SIG-M5 treated with dmso at 0.1 percent for 504 hours (cell line): ENCODE measurements at regions not wholly inside any gene's neighbourhood (a gene's known extent, or its start where the extent isn't known, plus 50 kb on each side); places are given as distances from the start of the nearest gene placed in this dataset.
A peak's percentile ranks its signal among the peaks of the same experiment; 100 is the strongest.

Experiments
- DNase-seq: peaks from one replicate; lab custom pipeline; 2025; ENCODE audit not compliant: unreplicated experiment; lab: John Stamatoyannopoulos, UW

DNA sequence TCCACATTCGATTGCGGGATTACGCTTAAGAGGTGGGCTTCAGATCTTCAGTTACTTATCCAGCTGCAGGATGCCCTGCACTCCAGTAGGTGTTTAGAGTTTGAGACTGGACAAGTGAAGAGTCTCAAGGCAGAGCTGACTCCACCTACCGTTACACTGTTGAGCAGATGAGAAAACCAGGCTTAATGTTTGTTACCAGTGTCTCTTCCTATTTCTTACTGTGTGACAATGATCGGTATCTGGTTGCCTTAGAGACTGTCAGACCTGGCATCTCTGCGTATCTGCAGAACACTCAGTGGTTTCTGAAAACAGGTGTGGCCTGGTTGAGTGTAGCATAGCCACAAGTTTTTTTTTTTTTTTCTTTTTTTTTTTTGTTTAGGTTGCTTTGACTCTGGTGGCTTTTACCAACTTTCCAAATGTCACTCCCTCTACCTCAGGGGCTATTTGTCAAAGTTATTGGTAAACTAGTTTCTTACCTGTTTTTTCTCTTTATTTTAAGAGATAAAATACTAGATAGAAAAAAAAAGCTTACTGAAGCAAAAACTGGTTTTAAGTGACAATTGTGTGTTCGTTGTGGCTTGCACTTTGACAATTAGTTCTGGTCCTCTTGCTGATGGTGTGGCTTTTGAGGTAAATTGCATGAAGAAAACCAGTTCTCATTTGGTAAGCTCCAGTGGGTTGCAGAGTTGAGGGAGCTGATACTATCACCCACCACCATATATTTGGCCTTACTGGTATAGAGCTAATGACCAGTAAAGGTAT is 284.8 kb downstream of the ETS1 start:
- no peak for DNase-seq

DNA sequence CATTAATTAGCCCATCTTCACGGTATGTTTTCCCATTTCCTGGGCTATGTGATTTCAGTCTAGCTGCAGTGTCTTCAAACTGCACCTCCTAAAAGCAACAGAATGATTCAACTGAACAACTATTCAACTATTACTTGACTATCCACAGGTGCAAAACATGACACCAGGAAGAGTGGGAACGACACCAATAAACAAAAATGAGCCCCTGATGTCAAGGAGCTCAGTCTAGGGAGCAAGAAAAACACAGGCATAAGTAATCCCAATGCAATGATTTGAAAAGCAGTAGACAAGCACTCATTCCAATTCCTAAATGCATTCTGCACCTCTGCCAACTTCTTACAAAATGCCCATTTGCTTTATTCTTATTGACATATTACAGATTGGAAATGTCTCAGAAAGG is 285.6 kb downstream of the ETS1 start:
- no peak for DNase-seq

DNA sequence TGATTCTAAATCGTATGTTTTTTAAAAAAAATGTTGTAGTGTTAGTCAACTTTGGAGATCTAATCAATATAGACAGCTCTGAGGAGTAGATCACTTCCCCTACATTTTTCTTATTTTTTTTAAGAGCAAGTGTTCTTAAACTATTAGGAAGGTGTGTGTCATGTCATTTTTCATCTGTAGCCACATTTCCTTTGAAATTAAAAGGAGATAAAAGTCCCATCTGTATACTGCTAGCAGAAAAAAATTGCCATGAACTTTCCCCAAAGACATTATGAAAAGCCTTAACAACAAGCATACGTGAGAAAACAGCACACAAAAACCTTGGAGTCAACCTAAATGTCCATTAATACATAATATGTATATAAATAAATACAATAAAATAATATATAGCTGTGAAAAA is 286.6 kb downstream of the ETS1 start:
- no peak for DNase-seq

DNA sequence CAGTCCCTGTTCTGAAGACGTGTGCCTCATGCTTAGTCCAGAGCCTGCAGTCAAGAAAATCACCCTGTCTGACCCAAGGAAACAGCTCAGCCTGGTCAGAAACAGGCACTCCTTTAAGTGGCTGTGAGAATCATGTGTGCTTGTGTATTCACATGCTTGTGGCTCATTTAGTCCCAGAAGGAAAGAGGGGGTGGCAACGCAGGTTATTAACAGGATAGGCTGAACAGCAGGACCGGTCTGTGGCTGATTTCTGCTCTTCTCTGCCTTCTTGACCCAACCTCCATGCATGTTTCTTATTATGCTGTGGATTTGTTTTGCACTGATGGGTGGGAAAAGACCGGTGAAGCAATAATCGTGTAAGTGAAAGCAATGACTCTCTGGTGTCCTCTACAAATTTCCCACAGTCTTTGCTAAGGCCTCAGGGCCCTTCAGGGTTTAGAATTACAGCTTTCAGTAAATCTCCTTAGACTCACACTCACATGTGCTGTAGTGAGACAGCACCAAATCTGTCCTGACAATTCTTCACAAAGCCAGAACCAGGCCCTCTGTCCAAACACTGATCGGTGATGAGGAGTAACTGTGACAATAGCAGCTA is 288.1 kb downstream of the ETS1 start:
- DNase-seq = no peak

DNA sequence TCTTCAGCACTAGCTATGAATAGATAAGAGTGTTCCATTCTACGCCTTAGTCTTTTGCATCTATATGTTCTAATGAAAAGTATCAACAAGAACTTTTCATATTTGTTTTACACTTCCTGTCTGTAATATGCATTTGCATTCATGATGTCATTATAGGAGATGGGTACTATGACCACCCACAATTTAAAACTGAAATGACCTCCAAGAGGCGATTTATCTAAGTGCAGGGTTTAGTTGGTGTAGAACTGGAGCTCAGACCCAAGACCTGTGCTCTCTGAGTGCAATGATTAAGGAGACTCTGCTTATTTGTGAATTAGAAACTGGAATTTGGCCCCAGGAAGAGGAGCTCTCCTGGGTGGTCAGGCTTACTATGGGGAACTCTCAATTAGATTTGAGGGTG is 289.1 kb downstream of the ETS1 start:
- DNase-seq = no peak

DNA sequence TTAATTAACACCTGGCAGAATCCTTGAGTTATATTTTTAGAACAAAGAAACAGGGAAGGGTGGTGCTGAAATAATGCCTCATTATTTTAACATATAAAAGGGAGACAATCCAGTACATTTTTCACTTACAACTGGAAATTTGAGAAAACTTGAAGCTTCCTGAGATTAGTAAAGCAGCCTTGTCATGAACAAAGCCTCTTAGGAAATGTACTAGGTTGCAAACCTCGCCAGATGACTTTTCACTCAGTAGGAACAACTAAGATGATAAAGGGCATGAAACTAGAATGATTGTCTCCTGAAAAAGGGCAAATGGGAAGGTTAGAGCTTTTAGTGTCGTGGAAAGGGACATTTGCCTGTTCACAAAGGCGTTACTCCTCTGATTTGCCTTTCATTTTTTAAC is 289.6 kb downstream of the ETS1 start:
- no peak for DNase-seq

DNA sequence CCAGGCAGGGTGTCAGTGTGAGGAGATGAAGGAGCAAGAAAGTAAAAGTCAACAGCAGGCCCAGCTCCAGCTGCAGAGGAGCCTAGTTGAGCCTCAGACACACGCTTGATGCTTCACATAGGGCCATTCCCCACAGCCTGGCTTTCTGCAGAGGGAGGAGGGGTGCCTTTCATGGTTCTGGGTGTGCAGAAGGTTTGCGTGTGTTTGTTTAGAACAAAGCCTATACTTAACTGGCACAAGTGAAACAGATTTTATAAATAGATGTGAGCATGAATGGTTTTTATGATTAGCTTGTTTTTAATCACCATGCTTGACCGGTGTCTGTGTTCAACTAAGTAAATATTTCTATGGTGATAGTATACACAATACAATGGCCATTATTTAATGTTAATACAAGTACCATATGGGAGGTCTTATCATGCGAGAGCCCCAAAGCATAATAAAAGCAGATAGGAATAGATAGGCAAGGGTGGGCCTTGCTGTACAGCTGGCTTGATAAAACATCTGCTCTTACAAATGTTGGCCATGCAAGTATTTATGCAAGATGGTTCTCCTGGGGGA is 290.2 kb downstream of the ETS1 start:
- no peak for DNase-seq

DNA sequence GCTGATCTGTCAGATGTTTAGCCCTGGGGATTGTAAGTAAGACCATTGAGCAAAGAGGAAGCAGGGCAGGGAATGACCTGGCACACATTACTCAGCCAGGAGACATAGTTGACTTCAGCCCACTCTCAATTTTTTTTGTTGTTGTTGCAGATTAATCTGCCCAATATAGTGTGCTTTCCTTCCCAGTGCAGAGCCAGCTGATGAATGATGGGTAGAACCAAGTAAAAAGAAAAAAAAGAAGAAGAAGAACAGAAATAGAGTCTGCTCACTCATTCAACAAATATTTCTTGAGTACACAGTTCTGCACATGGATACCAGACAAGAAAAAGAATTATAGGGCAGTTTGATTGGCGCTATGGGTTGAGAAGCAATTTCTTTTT is 292.7 kb downstream of the ETS1 start:
- no peak for DNase-seq

DNA sequence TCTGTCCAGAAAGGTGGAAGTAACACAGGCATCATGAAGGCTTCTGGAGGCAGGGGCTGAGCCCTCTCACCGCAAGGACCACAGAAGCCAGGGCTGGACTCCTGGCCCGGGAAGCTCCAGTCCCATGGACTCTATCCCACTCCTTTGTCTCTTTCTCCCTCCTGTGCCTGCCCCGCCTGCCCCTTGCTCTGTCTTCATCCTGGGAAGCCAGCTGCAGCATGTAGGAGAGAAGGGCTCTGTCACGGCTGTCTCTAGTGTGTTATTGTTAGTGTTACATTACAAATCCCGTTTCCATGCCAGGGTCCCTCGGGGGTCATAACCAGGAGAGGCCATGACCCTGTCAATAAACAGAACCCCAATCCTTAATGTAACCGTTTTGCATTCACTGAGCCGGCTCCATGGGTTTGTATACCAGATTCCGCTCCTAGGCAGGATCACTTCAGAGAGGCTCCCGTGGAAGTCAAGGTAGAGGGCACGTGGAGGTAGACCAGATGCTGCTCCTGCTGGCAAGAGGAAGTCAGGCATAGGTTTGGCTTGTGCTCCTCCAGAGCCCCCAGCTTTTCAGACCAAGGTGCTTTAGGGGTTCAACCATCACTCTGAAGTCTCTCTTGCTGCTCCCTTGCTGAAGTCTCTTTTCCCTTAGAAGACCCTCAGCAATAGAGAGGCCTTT is 293.2 kb downstream of the ETS1 start:
- no peak for DNase-seq

DNA sequence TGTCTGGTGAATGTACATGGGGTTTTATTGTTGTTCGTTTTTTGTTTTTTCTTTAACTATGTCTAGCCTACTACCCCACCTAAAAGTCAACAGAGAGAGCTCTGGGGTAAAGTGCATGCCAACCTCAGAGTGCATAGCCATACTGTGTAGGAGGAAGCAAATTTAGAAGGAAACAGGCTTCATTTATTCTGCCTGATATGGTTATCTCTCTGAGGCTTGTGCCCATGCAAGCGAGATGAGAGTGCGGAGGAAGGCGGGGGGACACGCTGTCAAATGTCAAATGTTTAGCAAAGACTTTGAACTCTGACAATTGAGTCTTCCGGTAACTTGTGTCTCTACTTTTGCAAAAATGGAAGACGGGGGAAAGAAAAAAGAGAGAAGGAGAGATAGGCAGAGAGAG is 295.5 kb downstream of the ETS1 start:
- no peak for DNase-seq

DNA sequence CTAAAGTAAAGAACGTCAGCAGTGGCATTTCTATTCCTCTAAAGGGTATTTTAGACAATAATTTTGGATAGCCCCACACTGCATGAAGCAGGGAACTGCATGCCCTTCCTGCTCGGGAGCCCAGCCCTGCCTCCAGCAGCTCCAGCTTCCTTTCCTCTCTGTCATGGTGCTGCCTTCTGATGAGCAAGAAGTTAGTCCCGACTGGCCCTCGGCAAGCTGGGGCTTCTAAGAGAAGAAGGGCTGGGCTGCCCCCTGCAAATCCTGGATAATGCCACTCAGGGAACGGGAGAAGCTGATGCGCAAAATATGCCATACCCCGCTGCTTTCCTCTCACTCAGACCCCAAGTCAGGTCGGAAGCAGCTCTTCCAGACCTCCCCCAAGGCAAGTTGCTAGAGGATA is 296.4 kb downstream of the ETS1 start:
- no peak for DNase-seq

DNA sequence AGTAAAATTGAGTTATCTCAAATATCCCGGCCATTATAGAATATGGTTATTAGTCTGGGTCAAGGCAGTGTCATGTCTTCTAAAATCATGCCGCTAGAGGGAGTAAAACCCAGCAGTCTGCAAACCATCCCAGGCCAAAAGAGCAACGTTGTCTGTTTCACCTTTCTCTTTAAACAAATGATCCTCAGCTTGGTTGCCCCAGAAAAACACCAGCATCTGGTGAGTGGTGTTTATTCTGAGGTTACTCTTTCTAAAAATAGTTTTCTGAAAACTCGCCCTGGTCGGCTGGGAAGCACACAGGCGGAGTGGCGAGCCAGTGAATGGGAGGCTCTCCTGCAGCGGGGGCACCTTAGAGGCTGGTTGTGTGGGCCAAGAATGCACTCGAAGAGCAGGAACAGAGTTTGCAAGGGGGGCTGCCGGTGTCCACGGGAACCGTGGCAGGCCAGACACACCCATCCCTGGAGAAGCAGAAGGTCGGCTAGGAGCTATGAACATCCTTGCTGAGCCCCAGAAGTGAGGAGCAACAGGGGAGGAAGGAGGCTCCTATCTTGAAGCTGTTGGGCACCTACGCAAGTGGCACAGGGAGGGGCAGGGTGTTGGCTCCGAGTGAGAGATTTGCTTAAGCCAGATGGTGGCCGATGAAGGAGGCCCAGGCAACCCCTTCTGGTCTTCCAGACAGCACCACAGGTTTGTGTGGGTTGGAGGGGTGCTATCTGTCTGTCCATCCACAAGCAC is 297.1 kb downstream of the ETS1 start:
- peak; percentile 65 for DNase-seq

DNA sequence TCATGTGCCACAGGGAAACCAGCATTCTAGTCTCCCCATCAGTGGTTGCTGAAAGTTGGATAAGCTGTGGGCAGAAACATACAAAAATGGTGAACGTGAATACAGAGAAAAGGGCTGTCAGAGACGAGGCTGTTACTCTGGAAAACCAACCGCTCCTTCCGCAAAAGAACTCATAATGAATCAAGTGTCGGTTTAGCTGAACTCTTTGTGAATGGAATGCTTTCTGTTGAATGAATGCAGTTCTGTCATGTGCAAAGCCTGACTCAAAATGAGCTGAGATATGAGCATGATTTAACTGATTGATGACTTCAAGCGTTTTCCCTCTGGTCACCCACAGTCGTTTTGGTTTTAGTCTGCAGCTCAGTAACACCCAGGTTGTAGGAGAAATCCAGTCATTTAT is 298.3 kb downstream of the ETS1 start:
- DNase-seq = no peak

DNA sequence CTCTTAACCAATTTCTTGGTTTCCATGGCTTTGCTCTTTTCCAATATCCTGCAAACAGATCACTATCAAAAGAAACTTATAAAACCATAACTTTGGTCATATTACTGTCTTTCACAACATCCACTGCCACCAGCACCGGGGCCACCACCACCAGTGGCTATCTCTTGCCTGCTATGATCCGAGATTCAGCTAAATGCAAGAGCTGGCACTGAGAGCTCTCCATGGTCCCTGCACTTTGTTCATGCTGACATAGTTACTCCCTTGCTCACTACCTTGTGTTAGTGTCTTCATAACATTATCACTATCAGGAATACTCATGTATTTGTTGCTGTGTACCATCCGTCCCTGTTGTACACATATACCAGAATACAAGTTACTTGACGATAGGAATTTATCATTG is 299.0 kb downstream of the ETS1 start:
- DNase-seq = no peak

DNA sequence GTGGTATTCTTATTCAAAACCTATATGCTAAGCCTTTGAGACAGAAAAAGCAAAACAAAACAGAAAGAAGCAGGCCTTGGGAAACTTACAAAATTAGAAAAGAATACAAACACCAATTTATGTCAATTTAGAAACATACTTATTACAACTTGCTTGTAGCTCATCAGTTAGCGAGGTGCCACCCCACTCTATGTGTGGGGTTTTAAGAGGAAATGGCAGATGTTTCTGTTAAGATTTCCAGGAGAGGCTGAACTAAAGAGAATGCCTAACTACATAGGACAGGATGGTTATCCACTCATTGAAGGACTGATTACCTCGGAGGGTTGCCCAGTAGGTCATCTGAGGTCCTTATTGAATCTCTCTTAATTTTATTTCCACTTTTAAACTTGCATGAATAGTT is 302.0 kb downstream of the ETS1 start:
- DNase-seq = no peak

DNA sequence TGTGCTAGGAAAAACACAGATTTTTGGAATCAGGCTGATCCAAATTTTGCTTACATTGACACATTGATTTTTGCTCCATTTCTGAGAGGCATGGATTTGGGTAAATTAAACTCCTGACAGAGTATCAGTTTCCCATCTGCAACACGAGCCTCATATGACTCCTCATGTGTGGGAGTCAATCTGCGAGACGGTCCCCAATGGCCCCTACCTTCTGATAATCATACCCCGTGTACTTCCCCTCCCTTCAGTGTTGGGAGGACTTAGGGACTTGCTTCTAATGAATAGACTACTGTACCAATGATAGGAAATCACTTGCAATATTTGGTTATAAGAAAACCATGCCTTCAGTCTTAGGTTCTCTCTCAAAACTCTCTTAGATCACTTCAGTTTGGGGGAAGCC is 302.7 kb downstream of the ETS1 start:
- no peak for DNase-seq

DNA sequence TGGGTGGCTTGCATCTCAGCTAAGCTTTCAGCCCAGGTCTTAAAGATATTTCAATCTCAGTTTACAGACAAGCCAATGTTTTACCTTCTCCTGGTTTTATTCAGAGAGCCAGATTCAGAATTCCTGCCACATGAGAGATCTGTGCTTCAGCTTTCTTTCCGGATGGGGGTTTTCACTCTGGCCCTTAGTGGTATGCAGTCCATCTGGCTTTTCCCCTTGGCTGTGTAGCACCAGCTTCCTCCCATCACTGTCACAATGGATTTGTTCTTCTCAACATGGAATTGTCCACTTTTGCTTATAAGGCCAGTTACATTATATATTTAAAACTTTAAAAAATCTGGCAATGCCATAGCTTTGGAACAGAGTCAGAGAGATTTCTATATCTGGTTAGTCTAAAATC is 303.9 kb downstream of the ETS1 start:
- DNase-seq = no peak

DNA sequence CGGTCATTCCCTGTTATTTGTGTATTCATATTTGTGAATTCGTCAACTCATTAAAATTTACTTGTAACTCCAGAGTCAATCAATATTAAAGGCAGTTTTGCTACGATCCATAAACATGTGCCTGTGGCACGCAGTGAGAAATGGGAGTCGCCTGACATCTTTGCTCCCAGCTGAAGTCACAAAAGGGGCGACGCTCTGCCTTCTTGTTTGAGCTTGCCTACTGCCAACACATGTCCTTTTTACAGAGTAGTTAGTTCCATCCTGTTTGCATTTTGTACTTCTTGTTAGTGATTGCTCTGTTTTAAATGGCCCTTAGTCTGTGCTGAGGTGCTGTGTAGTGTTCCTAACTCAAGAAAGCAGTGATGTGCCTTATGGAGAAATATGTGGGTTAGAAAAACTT is 305.3 kb downstream of the ETS1 start:
- no peak for DNase-seq

DNA sequence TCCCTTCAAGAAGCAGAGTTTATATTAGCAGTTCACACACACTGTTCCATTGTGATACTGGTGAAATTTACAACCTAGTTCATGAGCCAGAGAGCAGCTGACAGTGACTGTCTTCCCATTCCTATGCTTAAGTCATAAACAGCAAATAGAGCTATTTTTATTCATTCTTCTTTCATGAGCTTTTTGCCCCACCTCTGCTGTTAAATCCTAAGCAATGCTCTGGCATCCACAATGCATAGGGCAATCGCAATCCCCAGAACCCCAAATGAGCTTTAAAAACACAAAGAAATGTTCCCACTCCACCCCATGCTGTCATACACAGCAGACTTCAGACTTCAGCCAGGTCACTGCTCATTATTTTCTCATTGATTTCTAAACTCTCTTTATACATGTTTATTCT is 307.5 kb downstream of the ETS1 start:
- no peak for DNase-seq

DNA sequence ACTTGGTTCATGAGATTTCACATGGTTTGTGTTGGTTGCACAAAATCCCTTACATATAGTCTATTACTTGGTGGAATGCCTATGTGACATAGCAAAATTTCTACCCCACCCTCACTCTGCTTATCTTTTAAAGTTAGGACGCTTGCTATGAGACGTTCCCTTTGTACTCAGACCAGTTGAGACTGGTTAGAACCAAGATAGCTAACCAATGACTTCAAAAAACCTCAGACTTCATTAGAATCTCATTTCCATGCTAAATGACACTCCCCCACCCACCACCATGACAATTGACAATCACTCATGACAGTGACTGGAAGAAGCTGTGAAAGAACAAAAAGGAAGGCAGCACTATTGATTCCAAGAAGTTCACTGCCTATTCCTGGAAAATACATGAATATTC is 313.6 kb downstream of the ETS1 start:
- DNase-seq = no peak

DNA sequence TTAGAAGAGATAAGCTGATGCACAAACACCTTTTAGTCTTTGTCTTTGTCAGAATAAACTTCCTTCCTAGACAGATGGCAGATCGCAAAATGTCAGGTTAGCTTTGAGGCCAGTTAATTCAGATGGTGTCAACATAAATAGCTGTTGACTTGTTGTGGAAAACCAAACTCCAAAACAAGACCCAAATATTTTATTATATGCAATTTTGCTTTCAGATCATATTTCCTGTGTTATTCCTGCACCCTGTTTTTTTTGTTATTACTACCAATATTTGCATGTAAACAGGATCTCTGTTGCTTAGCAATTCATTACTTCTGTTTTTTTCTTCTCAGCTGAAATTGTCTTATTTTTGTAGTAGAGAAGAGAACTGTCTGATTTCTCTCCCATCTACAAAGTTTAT is 316.0 kb downstream of the ETS1 start:
- DNase-seq = no peak

DNA sequence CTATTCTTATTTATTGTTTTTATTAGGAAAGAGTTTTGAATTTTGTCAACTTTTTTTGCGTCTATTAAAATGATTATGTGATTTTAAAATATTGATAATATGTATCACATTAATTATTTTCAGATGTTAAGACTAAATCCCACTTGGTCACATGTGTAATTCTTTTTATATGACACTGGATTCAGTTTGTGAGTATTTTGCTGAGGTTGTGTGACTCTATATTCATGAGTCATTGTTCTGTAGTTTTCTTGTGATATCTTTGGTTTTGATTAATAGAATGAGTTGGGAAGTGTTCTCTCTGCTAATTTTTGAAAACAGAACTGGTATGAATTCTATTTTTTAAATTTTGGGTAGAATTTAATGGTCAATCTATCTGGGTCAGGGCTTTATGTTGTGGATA is 317.9 kb downstream of the ETS1 start:
- no peak for DNase-seq
